ENCODE measurements at regions not wholly inside any gene's neighbourhood (a gene's known extent, or its start where the extent isn't known, plus 50 kb on each side); places are given as distances from the start of the nearest gene placed in this dataset.

- TF ChIP-seq, protein P1, sequence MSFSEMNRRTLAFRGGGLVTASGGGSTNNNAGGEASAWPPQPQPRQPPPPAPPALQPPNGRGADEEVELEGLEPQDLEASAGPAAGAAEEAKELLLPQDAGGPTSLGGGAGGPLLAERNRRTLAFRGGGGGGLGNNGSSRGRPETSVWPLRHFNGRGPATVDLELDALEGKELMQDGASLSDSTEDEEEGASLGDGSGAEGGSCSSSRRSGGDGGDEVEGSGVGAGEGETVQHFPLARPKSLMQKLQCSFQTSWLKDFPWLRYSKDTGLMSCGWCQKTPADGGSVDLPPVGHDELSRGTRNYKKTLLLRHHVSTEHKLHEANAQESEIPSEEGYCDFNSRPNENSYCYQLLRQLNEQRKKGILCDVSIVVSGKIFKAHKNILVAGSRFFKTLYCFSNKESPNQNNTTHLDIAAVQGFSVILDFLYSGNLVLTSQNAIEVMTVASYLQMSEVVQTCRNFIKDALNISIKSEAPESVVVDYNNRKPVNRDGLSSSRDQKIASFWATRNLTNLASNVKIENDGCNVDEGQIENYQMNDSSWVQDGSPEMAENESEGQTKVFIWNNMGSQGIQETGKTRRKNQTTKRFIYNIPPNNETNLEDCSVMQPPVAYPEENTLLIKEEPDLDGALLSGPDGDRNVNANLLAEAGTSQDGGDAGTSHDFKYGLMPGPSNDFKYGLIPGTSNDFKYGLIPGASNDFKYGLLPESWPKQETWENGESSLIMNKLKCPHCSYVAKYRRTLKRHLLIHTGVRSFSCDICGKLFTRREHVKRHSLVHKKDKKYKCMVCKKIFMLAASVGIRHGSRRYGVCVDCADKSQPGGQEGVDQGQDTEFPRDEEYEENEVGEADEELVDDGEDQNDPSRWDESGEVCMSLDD (tag by site-specific recombination; IDR thresholded peaks at IDR 0.05), result no peak
- no peak for TF ChIP-seq ZNF645 (tag by site-specific recombination; IDR thresholded peaks at IDR 0.05)
Measured at GRCh38 chr4:167955006-167955405, 137.3 kb upstream of the ANXA10 start (continued).

GRCh38 chr4:167956676-167957075, 135.7 kb upstream of the ANXA10 start:
- TF ChIP-seq ZFP37 (tag by site-specific recombination; IDR thresholded peaks at IDR 0.05) (no peak), ZNF19 (tag by site-specific recombination; IDR thresholded peaks at IDR 0.05; ENCODE audit: low read depth) (no peak), ZSCAN5A (tag by site-specific recombination; IDR thresholded peaks at IDR 0.05) (no peak)
- TF ChIP-seq, protein P2, sequence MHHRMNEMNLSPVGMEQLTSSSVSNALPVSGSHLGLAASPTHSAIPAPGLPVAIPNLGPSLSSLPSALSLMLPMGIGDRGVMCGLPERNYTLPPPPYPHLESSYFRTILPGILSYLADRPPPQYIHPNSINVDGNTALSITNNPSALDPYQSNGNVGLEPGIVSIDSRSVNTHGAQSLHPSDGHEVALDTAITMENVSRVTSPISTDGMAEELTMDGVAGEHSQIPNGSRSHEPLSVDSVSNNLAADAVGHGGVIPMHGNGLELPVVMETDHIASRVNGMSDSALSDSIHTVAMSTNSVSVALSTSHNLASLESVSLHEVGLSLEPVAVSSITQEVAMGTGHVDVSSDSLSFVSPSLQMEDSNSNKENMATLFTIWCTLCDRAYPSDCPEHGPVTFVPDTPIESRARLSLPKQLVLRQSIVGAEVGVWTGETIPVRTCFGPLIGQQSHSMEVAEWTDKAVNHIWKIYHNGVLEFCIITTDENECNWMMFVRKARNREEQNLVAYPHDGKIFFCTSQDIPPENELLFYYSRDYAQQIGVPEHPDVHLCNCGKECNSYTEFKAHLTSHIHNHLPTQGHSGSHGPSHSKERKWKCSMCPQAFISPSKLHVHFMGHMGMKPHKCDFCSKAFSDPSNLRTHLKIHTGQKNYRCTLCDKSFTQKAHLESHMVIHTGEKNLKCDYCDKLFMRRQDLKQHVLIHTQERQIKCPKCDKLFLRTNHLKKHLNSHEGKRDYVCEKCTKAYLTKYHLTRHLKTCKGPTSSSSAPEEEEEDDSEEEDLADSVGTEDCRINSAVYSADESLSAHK (tag by site-specific recombination; IDR thresholded peaks at IDR 0.05), result no peak
- ChIA-PET CTCF (no interaction called here), POLR2A (no interaction called here)
- Histone ChIP-seq H3K9me3 (ENCODE audit: control insufficient read depth, insufficient read depth, low read depth, low read length) (no peaks in the 10 kb centered on the region), H3K4me1 (ENCODE audit: control insufficient read depth, insufficient read depth, low read length) (no peaks in the 10 kb centered on the region), H3K4me3 (ENCODE audit: low read depth, low read length) (no peak overlapping the region), H3K27ac (ENCODE audit: extremely low read depth, low read depth, low read length) (no peak overlapping the region), H3K36me3 (ENCODE audit: control insufficient read depth in 2 of 2, insufficient read depth in 1 of 2, low read length in 2 of 2) (no peaks in the 10 kb centered on the region)

DNA sequence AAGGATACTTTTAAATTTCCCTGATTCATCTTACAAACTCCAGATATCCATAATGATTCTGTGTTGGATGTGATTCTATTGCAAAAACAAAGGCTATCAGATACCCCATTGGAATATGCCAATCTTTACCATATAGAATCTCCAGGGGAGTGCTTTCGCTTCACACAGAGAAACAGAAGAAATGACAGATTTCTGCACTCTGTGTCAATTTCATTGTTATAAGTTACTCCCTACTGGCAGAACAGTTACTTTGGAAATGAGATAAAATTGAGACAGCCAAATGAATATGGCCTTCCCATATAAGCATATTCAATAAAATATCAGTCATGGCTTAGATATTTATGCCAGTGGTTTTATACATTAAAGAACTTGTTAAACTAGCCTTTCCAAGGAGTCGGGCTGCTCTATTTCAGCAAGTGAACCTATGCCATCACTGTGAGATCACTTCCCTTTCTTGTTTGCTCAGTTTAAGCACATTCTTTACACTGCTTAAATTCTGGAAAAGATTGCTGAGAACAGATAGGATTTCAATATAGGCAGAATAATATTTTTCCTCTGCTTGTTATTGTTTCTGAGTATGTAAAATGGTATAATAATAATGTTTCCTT, 127.5 kb upstream of the ANXA10 start:
- CTCF ChIA-PET, result no interaction called here
- POLR2A ChIA-PET, result no interaction called here
- Histone ChIP-seq H3K9me3 (ENCODE audit: control insufficient read depth, insufficient read depth, low read depth, low read length) (no peaks in the 10 kb centered on the region), H3K4me1 (ENCODE audit: control insufficient read depth, insufficient read depth, low read length) (no peaks in the 10 kb centered on the region), H3K4me3 (ENCODE audit: low read depth, low read length) (no peak overlapping the region), H3K36me3 (ENCODE audit: control insufficient read depth in 2 of 2, insufficient read depth in 1 of 2, low read length in 2 of 2) (no peaks in the 10 kb centered on the region), H3K27ac (ENCODE audit: extremely low read depth, low read depth, low read length) (no peak overlapping the region)
- TF ChIP-seq, protein P2 (tag by site-specific recombination; IDR thresholded peaks at IDR 0.05), result no peak
- no peak for TF ChIP-seq KLF16 (tag by site-specific recombination; IDR thresholded peaks at IDR 0.05)
- TF ChIP-seq, protein P3, sequence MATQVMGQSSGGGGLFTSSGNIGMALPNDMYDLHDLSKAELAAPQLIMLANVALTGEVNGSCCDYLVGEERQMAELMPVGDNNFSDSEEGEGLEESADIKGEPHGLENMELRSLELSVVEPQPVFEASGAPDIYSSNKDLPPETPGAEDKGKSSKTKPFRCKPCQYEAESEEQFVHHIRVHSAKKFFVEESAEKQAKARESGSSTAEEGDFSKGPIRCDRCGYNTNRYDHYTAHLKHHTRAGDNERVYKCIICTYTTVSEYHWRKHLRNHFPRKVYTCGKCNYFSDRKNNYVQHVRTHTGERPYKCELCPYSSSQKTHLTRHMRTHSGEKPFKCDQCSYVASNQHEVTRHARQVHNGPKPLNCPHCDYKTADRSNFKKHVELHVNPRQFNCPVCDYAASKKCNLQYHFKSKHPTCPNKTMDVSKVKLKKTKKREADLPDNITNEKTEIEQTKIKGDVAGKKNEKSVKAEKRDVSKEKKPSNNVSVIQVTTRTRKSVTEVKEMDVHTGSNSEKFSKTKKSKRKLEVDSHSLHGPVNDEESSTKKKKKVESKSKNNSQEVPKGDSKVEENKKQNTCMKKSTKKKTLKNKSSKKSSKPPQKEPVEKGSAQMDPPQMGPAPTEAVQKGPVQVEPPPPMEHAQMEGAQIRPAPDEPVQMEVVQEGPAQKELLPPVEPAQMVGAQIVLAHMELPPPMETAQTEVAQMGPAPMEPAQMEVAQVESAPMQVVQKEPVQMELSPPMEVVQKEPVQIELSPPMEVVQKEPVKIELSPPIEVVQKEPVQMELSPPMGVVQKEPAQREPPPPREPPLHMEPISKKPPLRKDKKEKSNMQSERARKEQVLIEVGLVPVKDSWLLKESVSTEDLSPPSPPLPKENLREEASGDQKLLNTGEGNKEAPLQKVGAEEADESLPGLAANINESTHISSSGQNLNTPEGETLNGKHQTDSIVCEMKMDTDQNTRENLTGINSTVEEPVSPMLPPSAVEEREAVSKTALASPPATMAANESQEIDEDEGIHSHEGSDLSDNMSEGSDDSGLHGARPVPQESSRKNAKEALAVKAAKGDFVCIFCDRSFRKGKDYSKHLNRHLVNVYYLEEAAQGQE (tag by site-specific recombination; IDR thresholded peaks at IDR 0.05), result no peak
- TF ChIP-seq ZBTB21 (tag by site-specific recombination; IDR thresholded peaks at IDR 0.05), result no peak
- no peak for TF ChIP-seq ZNF544 (tag by site-specific recombination; IDR thresholded peaks at IDR 0.05)
- TF ChIP-seq ZNF658 (tag by site-specific recombination; IDR thresholded peaks at IDR 0.05), result no peak
- TF ChIP-seq ZNF843 (tag by site-specific recombination; IDR thresholded peaks at IDR 0.05), result no peak
- TF ChIP-seq INSM2 (tag by site-specific recombination; IDR thresholded peaks at IDR 0.05), result no peak
- TF ChIP-seq, protein P4, sequence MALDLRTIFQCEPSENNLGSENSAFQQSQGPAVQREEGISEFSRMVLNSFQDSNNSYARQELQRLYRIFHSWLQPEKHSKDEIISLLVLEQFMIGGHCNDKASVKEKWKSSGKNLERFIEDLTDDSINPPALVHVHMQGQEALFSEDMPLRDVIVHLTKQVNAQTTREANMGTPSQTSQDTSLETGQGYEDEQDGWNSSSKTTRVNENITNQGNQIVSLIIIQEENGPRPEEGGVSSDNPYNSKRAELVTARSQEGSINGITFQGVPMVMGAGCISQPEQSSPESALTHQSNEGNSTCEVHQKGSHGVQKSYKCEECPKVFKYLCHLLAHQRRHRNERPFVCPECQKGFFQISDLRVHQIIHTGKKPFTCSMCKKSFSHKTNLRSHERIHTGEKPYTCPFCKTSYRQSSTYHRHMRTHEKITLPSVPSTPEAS (tag by site-specific recombination; IDR thresholded peaks at IDR 0.05), result no peak
- TF ChIP-seq ZNF785 (tag by site-specific recombination; IDR thresholded peaks at IDR 0.05), result no peak
